ENCODE measurements at regions not wholly inside any gene's neighbourhood (a gene's known extent, or its start where the extent isn't known, plus 50 kb on each side); places are given as distances from the start of the nearest gene placed in this dataset.

GRCh38 chrX:102832661-102833060 is 104.4 kb upstream of the RAB40AL start:
- TF ChIP-seq POLR2AphosphoS5 (IDR thresholded peaks at IDR 0.05; ENCODE audit: borderline replicate concordance, low read depth, low read length) (no peak), EZH2 (IDR thresholded peaks at IDR 0.05) (no peak)

Data from SK-N-MC (cell line).